HEK293 (cell line): ENCODE measurements at regions not wholly inside any gene's neighbourhood (a gene's known extent, or its start where the extent isn't known, plus 50 kb on each side); places are given as distances from the start of the nearest gene placed in this dataset.

Experiments used
- GLIS1 ChIP-seq: fragments of 450-650 bp; formaldehyde crosslinking; IDR thresholded peaks from 2 replicates; pipeline ENCODE4 v1.5.1; 2016; ENCODE audit warnings: missing biosample characterization, missing genetic modification characterization
- HOXD13 ChIP-seq: sonication (generic); formaldehyde crosslinking; IDR thresholded peaks from 2 replicates; pipeline ENCODE4 v1.8.0; 2022; ENCODE audit warnings: missing genetic modification reagents, borderline replicate concordance
- RBAK ChIP-seq: fragments of 450-650 bp; formaldehyde crosslinking; IDR thresholded peaks from 2 replicates; pipeline ENCODE4 v1.5.1; 2016; ENCODE audit warnings: missing biosample characterization, missing genetic modification characterization
- YY1 ChIP-seq: fragments of 450-650 bp; formaldehyde crosslinking; IDR thresholded peaks from 2 replicates; pipeline ENCODE4 v1.5.1; 2018; ENCODE audit warnings: missing biosample characterization, missing genetic modification characterization
- ZBTB7A ChIP-seq: fragments of 450-650 bp; formaldehyde crosslinking; IDR thresholded peaks from 2 replicates; pipeline ENCODE4 v1.5.1; 2016; ENCODE audit warnings: low read depth, missing biosample characterization, missing genetic modification characterization
- ZEB2 ChIP-seq: fragments of 450-650 bp; formaldehyde crosslinking; IDR thresholded peaks from 2 replicates; pipeline ENCODE4 v1.5.1; 2016; ENCODE audit warnings: missing biosample characterization, missing genetic modification characterization
- ZFP3 ChIP-seq: fragments of 450-650 bp; formaldehyde crosslinking; IDR thresholded peaks from 2 replicates; pipeline ENCODE4 v1.5.1; 2016; ENCODE audit warnings: low read depth, missing biosample characterization, missing genetic modification characterization
- ZNF114 ChIP-seq: fragments of 450-650 bp; formaldehyde crosslinking; IDR thresholded peaks from 2 replicates; pipeline ENCODE4 v1.5.0; 2017; ENCODE audit warnings: missing biosample characterization, missing genetic modification characterization
- ZNF140 ChIP-seq: fragments of 450-650 bp; formaldehyde crosslinking; IDR thresholded peaks from 2 replicates; pipeline ENCODE4 v1.5.1; 2016; ENCODE audit warnings: missing biosample characterization, missing genetic modification characterization
- ZNF16 ChIP-seq: fragments of 450-650 bp; formaldehyde crosslinking; IDR thresholded peaks from 2 replicates; pipeline ENCODE4 v1.5.1; 2016; ENCODE audit warnings: low read depth, missing biosample characterization, missing genetic modification characterization
- ZNF292 ChIP-seq: fragments of 450-650 bp; formaldehyde crosslinking; IDR thresholded peaks from 2 replicates; pipeline ENCODE4 v1.5.1; 2016; ENCODE audit warnings: low read depth, missing biosample characterization, missing genetic modification characterization, borderline replicate concordance
- ZNF654 ChIP-seq: fragments of 450-650 bp; formaldehyde crosslinking; IDR thresholded peaks from 2 replicates; pipeline ENCODE4 v1.5.1; 2016; ENCODE audit warnings: low read depth, missing biosample characterization, missing genetic modification characterization
- ZNF664 ChIP-seq: fragments of 450-650 bp; formaldehyde crosslinking; IDR thresholded peaks from 2 replicates; pipeline ENCODE4 v1.5.1; 2016; ENCODE audit warnings: missing biosample characterization, missing genetic modification characterization
- ZNF747 ChIP-seq: fragments of 450-650 bp; formaldehyde crosslinking; IDR thresholded peaks from 2 replicates; pipeline ENCODE4 v1.5.1; 2016; ENCODE audit warnings: missing biosample characterization, missing genetic modification characterization
- ZNF791 ChIP-seq: fragments of 450-650 bp; formaldehyde crosslinking; IDR thresholded peaks from 2 replicates; pipeline ENCODE4 v1.5.1; 2016; ENCODE audit warnings: missing biosample characterization, missing genetic modification characterization
- ZNF792 ChIP-seq: fragments of 450-650 bp; formaldehyde crosslinking; IDR thresholded peaks from 2 replicates; pipeline ENCODE4 v1.5.1; 2016; ENCODE audit warnings: missing biosample characterization, missing genetic modification characterization
- TF ChIP-seq, protein P1 (sequence below): fragments of 450-650 bp; formaldehyde crosslinking; IDR thresholded peaks from 2 replicates; pipeline ENCODE4 v1.5.1; 2017; ENCODE audit warnings: missing biosample characterization, missing genetic modification characterization
- TF ChIP-seq, protein P2 (sequence below): fragments of 450-650 bp; formaldehyde crosslinking; IDR thresholded peaks from 2 replicates; pipeline ENCODE4 v1.5.1; 2016; ENCODE audit warnings: missing biosample characterization, missing genetic modification characterization
- TF ChIP-seq, protein P3 (sequence below): fragments of 450-650 bp; IDR thresholded peaks from 2 replicates; pipeline ENCODE4 v1.5.1; 2018; ENCODE audit warnings: missing biosample characterization, mild to moderate bottlenecking, missing genetic modification characterization
- TF ChIP-seq, protein P4 (sequence below): fragments of 450-650 bp; formaldehyde crosslinking; IDR thresholded peaks from 2 replicates; pipeline ENCODE4 v1.5.0; 2017; ENCODE audit warnings: missing biosample characterization, missing genetic modification characterization, borderline replicate concordance
- TF ChIP-seq, protein P5 (sequence below): fragments of 450-650 bp; formaldehyde crosslinking; IDR thresholded peaks from 2 replicates; pipeline ENCODE4 v1.5.1; 2016; ENCODE audit warnings: missing biosample characterization, missing genetic modification characterization, borderline replicate concordance
- TF ChIP-seq, protein P6 (sequence below): fragments of 450-650 bp; formaldehyde crosslinking; IDR thresholded peaks from 2 replicates; pipeline ENCODE4 v1.5.1; 2017; ENCODE audit warnings: missing biosample characterization, missing genetic modification characterization

DNA sequence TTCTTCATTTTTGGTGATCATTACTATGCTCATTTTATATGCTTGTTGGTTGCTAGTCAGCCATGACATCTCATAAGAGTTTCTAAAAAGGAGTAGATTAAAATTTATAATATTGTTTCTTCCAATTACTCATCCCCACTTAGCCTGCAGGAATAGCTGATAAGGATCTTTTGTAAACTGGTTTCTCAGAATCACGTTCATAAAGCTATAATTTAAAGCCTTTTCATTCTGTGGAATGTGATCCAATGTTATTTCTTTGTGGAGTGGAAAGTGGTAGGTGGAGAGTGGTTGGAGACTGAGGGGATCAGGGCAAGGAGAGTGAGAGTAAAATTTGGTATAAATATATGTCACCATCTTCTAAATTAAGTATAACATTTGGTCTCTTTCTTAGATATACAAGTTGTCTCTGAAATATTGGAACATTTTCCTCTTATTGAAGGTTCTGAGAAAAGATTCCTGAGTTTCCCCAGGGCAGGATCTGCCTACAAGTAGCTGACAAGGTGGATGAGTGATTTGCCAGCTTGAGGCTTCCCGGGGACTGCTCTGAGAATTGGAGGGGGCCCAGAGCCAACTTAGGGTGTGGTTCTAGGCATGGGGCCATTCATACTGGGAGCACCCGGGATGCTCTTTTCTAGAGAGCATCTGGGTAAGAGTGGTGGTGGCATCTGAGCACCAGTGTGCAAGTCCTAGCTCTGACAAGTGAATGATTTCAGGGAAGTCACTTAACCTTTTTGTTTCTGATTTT, 116.4 kb downstream of the TBX19 start (continued):
- TF ChIP-seq, protein P1, sequence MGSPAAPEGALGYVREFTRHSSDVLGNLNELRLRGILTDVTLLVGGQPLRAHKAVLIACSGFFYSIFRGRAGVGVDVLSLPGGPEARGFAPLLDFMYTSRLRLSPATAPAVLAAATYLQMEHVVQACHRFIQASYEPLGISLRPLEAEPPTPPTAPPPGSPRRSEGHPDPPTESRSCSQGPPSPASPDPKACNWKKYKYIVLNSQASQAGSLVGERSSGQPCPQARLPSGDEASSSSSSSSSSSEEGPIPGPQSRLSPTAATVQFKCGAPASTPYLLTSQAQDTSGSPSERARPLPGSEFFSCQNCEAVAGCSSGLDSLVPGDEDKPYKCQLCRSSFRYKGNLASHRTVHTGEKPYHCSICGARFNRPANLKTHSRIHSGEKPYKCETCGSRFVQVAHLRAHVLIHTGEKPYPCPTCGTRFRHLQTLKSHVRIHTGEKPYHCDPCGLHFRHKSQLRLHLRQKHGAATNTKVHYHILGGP (tag by site-specific recombination): peak; percentile 84
- TF ChIP-seq, protein P2, sequence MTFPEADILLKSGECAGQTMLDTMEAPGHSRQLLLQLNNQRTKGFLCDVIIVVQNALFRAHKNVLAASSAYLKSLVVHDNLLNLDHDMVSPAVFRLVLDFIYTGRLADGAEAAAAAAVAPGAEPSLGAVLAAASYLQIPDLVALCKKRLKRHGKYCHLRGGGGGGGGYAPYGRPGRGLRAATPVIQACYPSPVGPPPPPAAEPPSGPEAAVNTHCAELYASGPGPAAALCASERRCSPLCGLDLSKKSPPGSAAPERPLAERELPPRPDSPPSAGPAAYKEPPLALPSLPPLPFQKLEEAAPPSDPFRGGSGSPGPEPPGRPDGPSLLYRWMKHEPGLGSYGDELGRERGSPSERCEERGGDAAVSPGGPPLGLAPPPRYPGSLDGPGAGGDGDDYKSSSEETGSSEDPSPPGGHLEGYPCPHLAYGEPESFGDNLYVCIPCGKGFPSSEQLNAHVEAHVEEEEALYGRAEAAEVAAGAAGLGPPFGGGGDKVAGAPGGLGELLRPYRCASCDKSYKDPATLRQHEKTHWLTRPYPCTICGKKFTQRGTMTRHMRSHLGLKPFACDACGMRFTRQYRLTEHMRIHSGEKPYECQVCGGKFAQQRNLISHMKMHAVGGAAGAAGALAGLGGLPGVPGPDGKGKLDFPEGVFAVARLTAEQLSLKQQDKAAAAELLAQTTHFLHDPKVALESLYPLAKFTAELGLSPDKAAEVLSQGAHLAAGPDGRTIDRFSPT (tag by site-specific recombination): no peak
- TF ChIP-seq ZNF654 (tag by site-specific recombination): no peak; the same call in 1 of the 2 replicates
- TF ChIP-seq ZNF791 (tag by site-specific recombination): no peak
- TF ChIP-seq ZNF664 (tag by site-specific recombination): no peak
- no peak for TF ChIP-seq ZNF792 (tag by site-specific recombination)
- no peak; the same call in none of the 2 replicates for TF ChIP-seq ZEB2
- TF ChIP-seq ZNF114 (tag by site-specific recombination): no peak
- TF ChIP-seq ZNF140 (tag by site-specific recombination): no peak
- TF ChIP-seq, protein P3, sequence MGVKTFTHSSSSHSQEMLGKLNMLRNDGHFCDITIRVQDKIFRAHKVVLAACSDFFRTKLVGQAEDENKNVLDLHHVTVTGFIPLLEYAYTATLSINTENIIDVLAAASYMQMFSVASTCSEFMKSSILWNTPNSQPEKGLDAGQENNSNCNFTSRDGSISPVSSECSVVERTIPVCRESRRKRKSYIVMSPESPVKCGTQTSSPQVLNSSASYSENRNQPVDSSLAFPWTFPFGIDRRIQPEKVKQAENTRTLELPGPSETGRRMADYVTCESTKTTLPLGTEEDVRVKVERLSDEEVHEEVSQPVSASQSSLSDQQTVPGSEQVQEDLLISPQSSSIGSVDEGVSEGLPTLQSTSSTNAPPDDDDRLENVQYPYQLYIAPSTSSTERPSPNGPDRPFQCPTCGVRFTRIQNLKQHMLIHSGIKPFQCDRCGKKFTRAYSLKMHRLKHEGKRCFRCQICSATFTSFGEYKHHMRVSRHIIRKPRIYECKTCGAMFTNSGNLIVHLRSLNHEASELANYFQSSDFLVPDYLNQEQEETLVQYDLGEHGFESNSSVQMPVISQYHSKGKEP: peak; percentile 59; the same call in 1 of the 2 replicates
- no peak for TF ChIP-seq YY1
- no peak for TF ChIP-seq ZFP3 (tag by site-specific recombination)
- TF ChIP-seq ZNF292 (tag by site-specific recombination): no peak
- no peak for TF ChIP-seq ZNF16 (tag by site-specific recombination)
- TF ChIP-seq, protein P4, sequence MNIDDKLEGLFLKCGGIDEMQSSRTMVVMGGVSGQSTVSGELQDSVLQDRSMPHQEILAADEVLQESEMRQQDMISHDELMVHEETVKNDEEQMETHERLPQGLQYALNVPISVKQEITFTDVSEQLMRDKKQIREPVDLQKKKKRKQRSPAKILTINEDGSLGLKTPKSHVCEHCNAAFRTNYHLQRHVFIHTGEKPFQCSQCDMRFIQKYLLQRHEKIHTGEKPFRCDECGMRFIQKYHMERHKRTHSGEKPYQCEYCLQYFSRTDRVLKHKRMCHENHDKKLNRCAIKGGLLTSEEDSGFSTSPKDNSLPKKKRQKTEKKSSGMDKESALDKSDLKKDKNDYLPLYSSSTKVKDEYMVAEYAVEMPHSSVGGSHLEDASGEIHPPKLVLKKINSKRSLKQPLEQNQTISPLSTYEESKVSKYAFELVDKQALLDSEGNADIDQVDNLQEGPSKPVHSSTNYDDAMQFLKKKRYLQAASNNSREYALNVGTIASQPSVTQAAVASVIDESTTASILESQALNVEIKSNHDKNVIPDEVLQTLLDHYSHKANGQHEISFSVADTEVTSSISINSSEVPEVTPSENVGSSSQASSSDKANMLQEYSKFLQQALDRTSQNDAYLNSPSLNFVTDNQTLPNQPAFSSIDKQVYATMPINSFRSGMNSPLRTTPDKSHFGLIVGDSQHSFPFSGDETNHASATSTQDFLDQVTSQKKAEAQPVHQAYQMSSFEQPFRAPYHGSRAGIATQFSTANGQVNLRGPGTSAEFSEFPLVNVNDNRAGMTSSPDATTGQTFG (tag by site-specific recombination): no peak
- no peak for TF ChIP-seq ZBTB7A
- TF ChIP-seq HOXD13: no peak
- TF ChIP-seq, protein P5, sequence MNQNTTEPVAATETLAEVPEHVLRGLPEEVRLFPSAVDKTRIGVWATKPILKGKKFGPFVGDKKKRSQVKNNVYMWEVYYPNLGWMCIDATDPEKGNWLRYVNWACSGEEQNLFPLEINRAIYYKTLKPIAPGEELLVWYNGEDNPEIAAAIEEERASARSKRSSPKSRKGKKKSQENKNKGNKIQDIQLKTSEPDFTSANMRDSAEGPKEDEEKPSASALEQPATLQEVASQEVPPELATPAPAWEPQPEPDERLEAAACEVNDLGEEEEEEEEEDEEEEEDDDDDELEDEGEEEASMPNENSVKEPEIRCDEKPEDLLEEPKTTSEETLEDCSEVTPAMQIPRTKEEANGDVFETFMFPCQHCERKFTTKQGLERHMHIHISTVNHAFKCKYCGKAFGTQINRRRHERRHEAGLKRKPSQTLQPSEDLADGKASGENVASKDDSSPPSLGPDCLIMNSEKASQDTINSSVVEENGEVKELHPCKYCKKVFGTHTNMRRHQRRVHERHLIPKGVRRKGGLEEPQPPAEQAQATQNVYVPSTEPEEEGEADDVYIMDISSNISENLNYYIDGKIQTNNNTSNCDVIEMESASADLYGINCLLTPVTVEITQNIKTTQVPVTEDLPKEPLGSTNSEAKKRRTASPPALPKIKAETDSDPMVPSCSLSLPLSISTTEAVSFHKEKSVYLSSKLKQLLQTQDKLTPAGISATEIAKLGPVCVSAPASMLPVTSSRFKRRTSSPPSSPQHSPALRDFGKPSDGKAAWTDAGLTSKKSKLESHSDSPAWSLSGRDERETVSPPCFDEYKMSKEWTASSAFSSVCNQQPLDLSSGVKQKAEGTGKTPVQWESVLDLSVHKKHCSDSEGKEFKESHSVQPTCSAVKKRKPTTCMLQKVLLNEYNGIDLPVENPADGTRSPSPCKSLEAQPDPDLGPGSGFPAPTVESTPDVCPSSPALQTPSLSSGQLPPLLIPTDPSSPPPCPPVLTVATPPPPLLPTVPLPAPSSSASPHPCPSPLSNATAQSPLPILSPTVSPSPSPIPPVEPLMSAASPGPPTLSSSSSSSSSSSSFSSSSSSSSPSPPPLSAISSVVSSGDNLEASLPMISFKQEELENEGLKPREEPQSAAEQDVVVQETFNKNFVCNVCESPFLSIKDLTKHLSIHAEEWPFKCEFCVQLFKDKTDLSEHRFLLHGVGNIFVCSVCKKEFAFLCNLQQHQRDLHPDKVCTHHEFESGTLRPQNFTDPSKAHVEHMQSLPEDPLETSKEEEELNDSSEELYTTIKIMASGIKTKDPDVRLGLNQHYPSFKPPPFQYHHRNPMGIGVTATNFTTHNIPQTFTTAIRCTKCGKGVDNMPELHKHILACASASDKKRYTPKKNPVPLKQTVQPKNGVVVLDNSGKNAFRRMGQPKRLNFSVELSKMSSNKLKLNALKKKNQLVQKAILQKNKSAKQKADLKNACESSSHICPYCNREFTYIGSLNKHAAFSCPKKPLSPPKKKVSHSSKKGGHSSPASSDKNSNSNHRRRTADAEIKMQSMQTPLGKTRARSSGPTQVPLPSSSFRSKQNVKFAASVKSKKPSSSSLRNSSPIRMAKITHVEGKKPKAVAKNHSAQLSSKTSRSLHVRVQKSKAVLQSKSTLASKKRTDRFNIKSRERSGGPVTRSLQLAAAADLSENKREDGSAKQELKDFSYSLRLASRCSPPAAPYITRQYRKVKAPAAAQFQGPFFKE (tag by site-specific recombination): no peak
- TF ChIP-seq GLIS1 (tag by site-specific recombination): peak; percentile 67
- no peak for TF ChIP-seq RBAK
- TF ChIP-seq ZNF747 (tag by site-specific recombination): no peak
- TF ChIP-seq, protein P6, sequence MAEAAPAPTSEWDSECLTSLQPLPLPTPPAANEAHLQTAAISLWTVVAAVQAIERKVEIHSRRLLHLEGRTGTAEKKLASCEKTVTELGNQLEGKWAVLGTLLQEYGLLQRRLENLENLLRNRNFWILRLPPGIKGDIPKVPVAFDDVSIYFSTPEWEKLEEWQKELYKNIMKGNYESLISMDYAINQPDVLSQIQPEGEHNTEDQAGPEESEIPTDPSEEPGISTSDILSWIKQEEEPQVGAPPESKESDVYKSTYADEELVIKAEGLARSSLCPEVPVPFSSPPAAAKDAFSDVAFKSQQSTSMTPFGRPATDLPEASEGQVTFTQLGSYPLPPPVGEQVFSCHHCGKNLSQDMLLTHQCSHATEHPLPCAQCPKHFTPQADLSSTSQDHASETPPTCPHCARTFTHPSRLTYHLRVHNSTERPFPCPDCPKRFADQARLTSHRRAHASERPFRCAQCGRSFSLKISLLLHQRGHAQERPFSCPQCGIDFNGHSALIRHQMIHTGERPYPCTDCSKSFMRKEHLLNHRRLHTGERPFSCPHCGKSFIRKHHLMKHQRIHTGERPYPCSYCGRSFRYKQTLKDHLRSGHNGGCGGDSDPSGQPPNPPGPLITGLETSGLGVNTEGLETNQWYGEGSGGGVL: peak; percentile 32; the same call in 1 of the 2 replicates
